GM18870 (cell line): ENCODE measurements at regions not wholly inside any gene's neighbourhood (a gene's known extent, or its start where the extent isn't known, plus 50 kb on each side); places are given as distances from the start of the nearest gene placed in this dataset.

Experiments used
- ATAC-seq: cut with Tn5 transposase; IDR thresholded peaks from one replicate; pipeline ENCODE4 v1.9.1; 2021; ENCODE audit warnings: moderate library complexity; ENCODE audit not compliant: unreplicated experiment

GRCh38 chr10:3471927-3472286 is 299.3 kb upstream of the PITRM1 start:
- ATAC-seq: no peak

- no peak for ATAC-seq
These were observed 298.9 kb upstream of the PITRM1 start for GRCh38 chr10:3471472-3471871.

GRCh38 chr10:3470191-3470590 is 297.6 kb upstream of the PITRM1 start:
- no peak for ATAC-seq

- ATAC-seq: no peak
These were observed 297.0 kb upstream of the PITRM1 start for GRCh38 chr10:3469639-3470020.

- no peak for ATAC-seq
These were observed 296.5 kb upstream of the PITRM1 start for GRCh38 chr10:3468919-3469638.

- no peak for ATAC-seq
These were observed 294.7 kb upstream of the PITRM1 start for GRCh38 chr10:3467052-3467951.

GRCh38 chr10:3465406-3465891 is 292.9 kb upstream of the PITRM1 start:
- no peak for ATAC-seq

GRCh38 chr10:3464760-3465405 is 292.3 kb upstream of the PITRM1 start:
- ATAC-seq: no peak

- ATAC-seq: no peak
These were observed 288.0 kb upstream of the PITRM1 start for GRCh38 chr10:3460420-3461128.

- no peak for ATAC-seq
These were observed 283.1 kb upstream of the PITRM1 start for GRCh38 chr10:3455385-3456334.

GRCh38 chr10:3452683-3453361 is 280.2 kb upstream of the PITRM1 start:
- no peak for ATAC-seq

- no peak for ATAC-seq
These were observed 279.6 kb upstream of the PITRM1 start for GRCh38 chr10:3452173-3452626.

GRCh38 chr10:3451516-3452172 is 279.1 kb upstream of the PITRM1 start:
- no peak for ATAC-seq

- no peak for ATAC-seq
These were observed 273.6 kb upstream of the PITRM1 start for GRCh38 chr10:3446221-3446620.

- no peak for ATAC-seq
These were observed 273.1 kb upstream of the PITRM1 start for GRCh38 chr10:3445648-3446047.

- no peak for ATAC-seq
These were observed 269.9 kb upstream of the PITRM1 start for GRCh38 chr10:3442451-3442990.

- ATAC-seq: no peak
These were observed 266.6 kb upstream of the PITRM1 start for GRCh38 chr10:3439183-3439582.

- no peak for ATAC-seq
These were observed 266.0 kb upstream of the PITRM1 start for GRCh38 chr10:3438606-3439005.
